CD14-positive monocyte (primary cell): ENCODE measurements at regions not wholly inside any gene's neighbourhood (a gene's known extent, or its start where the extent isn't known, plus 50 kb on each side); places are given as distances from the start of the nearest gene placed in this dataset.

Experiments
- DNase-seq, 3 donors: peaks; one replicate each; pipeline ENCODE4 v3.0.0-alpha.2; 2011 to 2022
- H2AFZ ChIP-seq: 2 replicates; pipeline ENCODE4 v1.6.0; 2012; ENCODE audit warnings: mild to moderate bottlenecking, low read depth, low read length, inconsistent platforms; ENCODE audit not compliant: insufficient read depth, poor library complexity, severe bottlenecking
- H3K27ac ChIP-seq, 2 donors: 1 replicate in 1 of 2; 2 replicates in 1 of 2; pipeline ENCODE4 v1.5.1; 2012 to 2013; ENCODE audit warnings: low read length in 2 of 2, control low read depth in 1 of 2, inconsistent platforms in 1 of 2, low read depth in 1 of 2, mild to moderate bottlenecking in 1 of 2
- H3K27me3 ChIP-seq, 2 donors: one replicate each; pipeline versions ENCODE4 v1.6.0 to v1.6.1; 2011 to 2013; ENCODE audit warnings: low read length in 2 of 2; ENCODE audit not compliant: control insufficient read depth in 2 of 2, insufficient read depth in 2 of 2
- H3K36me3 ChIP-seq, 2 donors: replicated peaks in 1 of 2; 1 replicate in 1 of 2; 2 replicates in 1 of 2; pipeline versions ENCODE4 v1.5.1 to v1.6.1; 2012 to 2013; ENCODE audit warnings: low read length in 2 of 2, control low read depth in 1 of 2, inconsistent platforms in 1 of 2, mild to moderate bottlenecking in 1 of 2; ENCODE audit not compliant: insufficient read depth in 2 of 2, control insufficient read depth in 1 of 2
- H3K4me1 ChIP-seq, 2 donors: 1 replicate in 1 of 2; 2 replicates in 1 of 2; pipeline versions ENCODE4 v1.5.1 to v1.6.1; 2012 to 2013; ENCODE audit warnings: low read length in 2 of 2, control low read depth in 1 of 2, inconsistent platforms in 1 of 2, mild to moderate bottlenecking in 1 of 2, moderate library complexity in 1 of 2; ENCODE audit not compliant: insufficient read depth in 2 of 2, control insufficient read depth in 1 of 2
- H3K4me2 ChIP-seq: replicated peaks from 2 replicates; pipeline ENCODE3; 2012; ENCODE audit warnings: low read length, moderate library complexity, mild to moderate bottlenecking; ENCODE audit not compliant: poor library complexity, severe bottlenecking; ENCODE audit errors: extremely low read depth
- H3K4me3 ChIP-seq, 3 experiments: fragments of 200-600 bp in 1 of 3; sonication (generic) in 1 of 3; replicated peaks in 1 of 3; 1 replicate in 2 of 3; 2 replicates in 1 of 3; pipeline ENCODE4 v1.5.1; 2011 to 2013; ENCODE audit warnings: low read length in 3 of 3, mild to moderate bottlenecking in 3 of 3, control low read depth in 2 of 3, low read depth in 2 of 3, inconsistent platforms in 1 of 3, moderate library complexity in 1 of 3
- H3K79me2 ChIP-seq: 2 replicates; pipeline ENCODE4 v1.6.0; 2012; ENCODE audit warnings: mild to moderate bottlenecking, control low read depth, inconsistent platforms, low read length, moderate library complexity; ENCODE audit not compliant: insufficient read depth
- H3K9ac ChIP-seq: 2 replicates; pipeline ENCODE4 v1.6.0; 2017; ENCODE audit warnings: low read length, mild to moderate bottlenecking; ENCODE audit not compliant: insufficient read depth, poor library complexity, severe bottlenecking
- H3K9me3 ChIP-seq, 2 donors: replicated peaks in 1 of 2; 1 replicate in 1 of 2; 2 replicates in 1 of 2; pipeline versions ENCODE4 v1.5.1 to v1.6.1; 2012 to 2013; ENCODE audit warnings: low read length in 2 of 2, control low read depth in 1 of 2; ENCODE audit not compliant: control insufficient read depth in 1 of 2, insufficient read depth in 1 of 2
- H4K20me1 ChIP-seq: 2 replicates; pipeline ENCODE4 v1.6.0; 2012; ENCODE audit warnings: mild to moderate bottlenecking, low read length, control low read depth, moderate library complexity; ENCODE audit not compliant: insufficient read depth
- H3K27ac Mint-ChIP-seq, 7 donors: one replicate each; pipeline ENCODE4 v1.8.0; 2020; ENCODE audit warnings: mild to moderate bottlenecking in 7 of 7, mixed read lengths in 7 of 7, moderate library complexity in 6 of 7, inconsistent platforms in 2 of 7
- H3K27me3 Mint-ChIP-seq, 3 donors: one replicate each; pipeline ENCODE4 v1.8.0; 2021 to 2022; ENCODE audit warnings: low read depth in 3 of 3, mild to moderate bottlenecking in 3 of 3, mixed read lengths in 3 of 3, moderate library complexity in 3 of 3, inconsistent platforms in 1 of 3
- H3K36me3 Mint-ChIP-seq, 2 donors: one replicate each; pipeline ENCODE4 v1.8.0; 2020; ENCODE audit warnings: mixed read lengths in 2 of 2, inconsistent platforms in 1 of 2, mild to moderate bottlenecking in 1 of 2
- H3K4me1 Mint-ChIP-seq: one replicate; pipeline ENCODE4 v1.8.0; 2020; ENCODE audit warnings: mild to moderate bottlenecking, mixed read lengths
- H3K4me3 Mint-ChIP-seq, 2 donors: one replicate each; pipeline ENCODE4 v1.8.0; 2020; ENCODE audit warnings: mild to moderate bottlenecking in 2 of 2, mixed read lengths in 2 of 2, moderate library complexity in 1 of 2
- H3K9me3 Mint-ChIP-seq, 7 donors: one replicate each; pipeline ENCODE4 v1.8.0; 2020 to 2022; ENCODE audit warnings: mixed read lengths in 7 of 7, mild to moderate bottlenecking in 6 of 7, moderate library complexity in 6 of 7, inconsistent platforms in 2 of 7
- CTCF ChIP-seq: fragments of 200-600 bp; IDR thresholded peaks from one replicate; pipeline ENCODE4 v1.8.0; 2022; ENCODE audit warnings: antibody characterized with exemption, mild to moderate bottlenecking
- WGBS: methylation state at CpG from one replicate; pipeline ENCODE4 v1.1.5; 2013; ENCODE audit warnings: missing lambda C conversion rate; ENCODE audit not compliant: insufficient coverage; 5-methylcytosine and 5-hydroxymethylcytosine counted together
- intact Hi-C, 2 donors: fragments of 100-400 bp; cut with micrococcal nuclease; formaldehyde crosslinking; loops; one replicate each; pipeline versions ENCODE4 v1.15.0 to v1.15.1; 2023

GRCh38 chr4:54547299-54548097 lies 110.3 kb upstream of the KIT start:
- Mint-ChIP-seq H3K4me3 (no peak overlapping the region), H3K27me3 (peaks cover 0 to 3% (median 2%) of the 10 kb centered on the region in 3 donors), H3K27ac (no peak overlapping the region), H3K4me1 (no peaks in the 10 kb centered on the region), H3K36me3 (no peaks in the 10 kb centered on the region), H3K9me3 (no peaks in the 10 kb centered on the region)
- no peak for DNase-seq
- H3K9me3 ChIP-seq: no peaks in the 10 kb centered on the region
- no peak overlapping the region for H3K4me2 ChIP-seq
- no peak for TF ChIP-seq CTCF
- H4K20me1 ChIP-seq: no peaks in the 10 kb centered on the region
- no peaks in the 10 kb centered on the region for H3K79me2 ChIP-seq
- intact Hi-C loops: no loop called here
- H3K27ac ChIP-seq: no peak overlapping the region
- H3K9ac ChIP-seq: no peak overlapping the region
- no peak overlapping the region for H3K4me3 ChIP-seq
- H3K36me3 ChIP-seq: no peaks in the 10 kb centered on the region
- 65% methylated on average over 4 of the region's 7 CpGs for WGBS
- H3K4me1 ChIP-seq: no peaks in the 10 kb centered on the region
- H2AFZ ChIP-seq: no peak overlapping the region
- no peaks in the 10 kb centered on the region for H3K27me3 ChIP-seq

GRCh38 chr4:54548098-54548620 lies 109.6 kb upstream of the KIT start:
- no peak overlapping the region for H3K4me2 ChIP-seq
- H3K4me3 Mint-ChIP-seq: no peak overlapping the region
- peaks cover 0 to 3% (median 2%) of the 10 kb centered on the region in 3 donors for H3K27me3 Mint-ChIP-seq
- H2AFZ ChIP-seq: no peak overlapping the region
- no peaks in the 10 kb centered on the region for H3K79me2 ChIP-seq
- DNase-seq: no peak
- no peaks in the 10 kb centered on the region for H3K4me1 Mint-ChIP-seq
- intact Hi-C loops: no loop called here
- WGBS: 100% methylated on average over 2 of the region's 3 CpGs
- no peaks in the 10 kb centered on the region for H3K9me3 Mint-ChIP-seq
- no peaks in the 10 kb centered on the region for H3K36me3 ChIP-seq
- no peaks in the 10 kb centered on the region for H3K36me3 Mint-ChIP-seq
- H3K9ac ChIP-seq: no peak overlapping the region
- H3K27ac Mint-ChIP-seq: no peak overlapping the region
- no peaks in the 10 kb centered on the region for H3K4me1 ChIP-seq
- H3K27me3 ChIP-seq: no peaks in the 10 kb centered on the region
- no peak overlapping the region for H3K4me3 ChIP-seq
- TF ChIP-seq CTCF: no peak
- H3K9me3 ChIP-seq: no peaks in the 10 kb centered on the region
- H4K20me1 ChIP-seq: no peaks in the 10 kb centered on the region
- no peak overlapping the region for H3K27ac ChIP-seq
